ENCODE measurements at regions not wholly inside any gene's neighbourhood (a gene's known extent, or its start where the extent isn't known, plus 50 kb on each side); places are given as distances from the start of the nearest gene placed in this dataset.

- WGBS (ENCODE audit: insufficient coverage) = no CpG with 5 or more reads among the region's 6 CpGs
- Mint-ChIP-seq H3K9me3 (peaks cover 0 to 4% (median 3%) of the 10 kb centered on the region in 3 donors), H3K36me3 (no peaks in the 10 kb centered on the region), H3K4me3 (no peak overlapping the region), H3K27me3 (no peaks in the 10 kb centered on the region), H3K27ac (no peak overlapping the region), H3K4me1 (no peaks in the 10 kb centered on the region)
- POLR2A ChIA-PET = no interaction called here
- no peaks in the 10 kb centered on the region for H3K4me1 ChIP-seq (ENCODE audit: control insufficient read depth in 1 of 2, extremely low read depth in 1 of 2, insufficient read depth in 2 of 2, low read length in 2 of 2)
- no peaks in the 10 kb centered on the region for H3K9me3 ChIP-seq
- ATAC-seq (replicated peaks in 1 of 4) = no peak
- H3K27ac ChIP-seq (ENCODE audit: low read length) = no peak overlapping the region
- no peaks in the 10 kb centered on the region for H3K36me3 ChIP-seq (ENCODE audit: control insufficient read depth in 2 of 2, extremely low read depth in 1 of 2, insufficient read depth in 1 of 2, low read length in 1 of 2)
- H3K27me3 ChIP-seq (replicated peaks in 1 of 2; ENCODE audit: control insufficient read depth in 2 of 2, extremely low read depth in 1 of 2, insufficient read depth in 2 of 2, low read length in 1 of 2) = no peaks in the 10 kb centered on the region
- no peak for DNase-seq
- CTCF ChIA-PET = no interaction called here
- no peak overlapping the region for H3K4me3 ChIP-seq (ENCODE audit: control insufficient read depth in 1 of 2, extremely low read depth in 1 of 2, low read length in 1 of 2)
These were observed 75.1 kb upstream of the PTPRZ1 start for GRCh38 chr7:121797657-121798452.

GRCh38 chr7:121796936-121797656 lies 75.9 kb upstream of the PTPRZ1 start:
- peaks cover 0 to 4% (median 3%) of the 10 kb centered on the region in 3 donors for H3K9me3 Mint-ChIP-seq
- H3K4me3 ChIP-seq (ENCODE audit: control insufficient read depth in 1 of 2, extremely low read depth in 1 of 2, low read length in 1 of 2) = no peak overlapping the region
- H3K4me1 Mint-ChIP-seq = no peaks in the 10 kb centered on the region
- H3K9me3 ChIP-seq = no peaks in the 10 kb centered on the region
- no peak overlapping the region for H3K4me3 Mint-ChIP-seq
- no peaks in the 10 kb centered on the region for H3K36me3 ChIP-seq (ENCODE audit: control insufficient read depth in 2 of 2, extremely low read depth in 1 of 2, insufficient read depth in 1 of 2, low read length in 1 of 2)
- WGBS (ENCODE audit: insufficient coverage) = no CpG with 5 or more reads among the region's 7 CpGs
- no peaks in the 10 kb centered on the region for H3K27me3 ChIP-seq (replicated peaks in 1 of 2; ENCODE audit: control insufficient read depth in 2 of 2, extremely low read depth in 1 of 2, insufficient read depth in 2 of 2, low read length in 1 of 2)
- no peaks in the 10 kb centered on the region for H3K27me3 Mint-ChIP-seq
- no peak overlapping the region for H3K27ac Mint-ChIP-seq
- H3K36me3 Mint-ChIP-seq = no peaks in the 10 kb centered on the region
- ATAC-seq (replicated peaks in 1 of 4) = no peak
- CTCF ChIA-PET = no interaction called here
- POLR2A ChIA-PET = no interaction called here
- no peaks in the 10 kb centered on the region for H3K4me1 ChIP-seq (ENCODE audit: control insufficient read depth in 1 of 2, extremely low read depth in 1 of 2, insufficient read depth in 2 of 2, low read length in 2 of 2)
- DNase-seq = no peak
- no peak overlapping the region for H3K27ac ChIP-seq (ENCODE audit: low read length)

- Histone ChIP-seq H3K27ac (ENCODE audit: low read length) (no peak overlapping the region), H3K4me1 (ENCODE audit: control insufficient read depth in 1 of 2, extremely low read depth in 1 of 2, insufficient read depth in 2 of 2, low read length in 2 of 2) (no peaks in the 10 kb centered on the region), H3K36me3 (ENCODE audit: control insufficient read depth in 2 of 2, extremely low read depth in 1 of 2, insufficient read depth in 1 of 2, low read length in 1 of 2) (no peaks in the 10 kb centered on the region), H3K9me3 (no peaks in the 10 kb centered on the region), H3K27me3 (replicated peaks in 1 of 2; ENCODE audit: control insufficient read depth in 2 of 2, extremely low read depth in 1 of 2, insufficient read depth in 2 of 2, low read length in 1 of 2) (no peaks in the 10 kb centered on the region), H3K4me3 (ENCODE audit: control insufficient read depth in 1 of 2, extremely low read depth in 1 of 2, low read length in 1 of 2) (no peak overlapping the region)
- POLR2A ChIA-PET = no interaction called here
- Mint-ChIP-seq H3K27ac (no peak overlapping the region), H3K4me3 (no peak overlapping the region), H3K36me3 (no peaks in the 10 kb centered on the region), H3K9me3 (peaks cover 0 to 7% (median 4%) of the 10 kb centered on the region in 3 donors), H3K27me3 (no peaks in the 10 kb centered on the region), H3K4me1 (no peaks in the 10 kb centered on the region)
- CTCF ChIA-PET = no interaction called here
- WGBS (ENCODE audit: insufficient coverage) = 93% methylated on average over 4 of the region's 4 CpGs
- DNase-seq = no peak
- no peak for ATAC-seq (replicated peaks in 1 of 4)
These were observed 76.6 kb upstream of the PTPRZ1 start for GRCh38 chr7:121796381-121796780.

GRCh38 chr7:121795736-121796135 lies 77.2 kb upstream of the PTPRZ1 start:
- ChIA-PET POLR2A (no interaction called here), CTCF (no interaction called here)
- H3K4me3 ChIP-seq (ENCODE audit: control insufficient read depth in 1 of 2, extremely low read depth in 1 of 2, low read length in 1 of 2) = no peak overlapping the region
- no peak for DNase-seq
- Mint-ChIP-seq H3K9me3 (peaks cover 0 to 7% (median 4%) of the 10 kb centered on the region in 3 donors), H3K4me1 (no peaks in the 10 kb centered on the region), H3K27me3 (no peaks in the 10 kb centered on the region), H3K27ac (no peak overlapping the region), H3K4me3 (no peak overlapping the region), H3K36me3 (no peaks in the 10 kb centered on the region)
- no peak overlapping the region for H3K27ac ChIP-seq (ENCODE audit: low read length)
- no peaks in the 10 kb centered on the region for H3K36me3 ChIP-seq (ENCODE audit: control insufficient read depth in 2 of 2, extremely low read depth in 1 of 2, insufficient read depth in 1 of 2, low read length in 1 of 2)
- no peak for ATAC-seq (replicated peaks in 1 of 4)
- no peaks in the 10 kb centered on the region for H3K27me3 ChIP-seq (replicated peaks in 1 of 2; ENCODE audit: control insufficient read depth in 2 of 2, extremely low read depth in 1 of 2, insufficient read depth in 2 of 2, low read length in 1 of 2)
- WGBS (ENCODE audit: insufficient coverage) = 100% methylated on average over 1 of the region's 2 CpGs
- H3K9me3 ChIP-seq = no peaks in the 10 kb centered on the region
- no peaks in the 10 kb centered on the region for H3K4me1 ChIP-seq (ENCODE audit: control insufficient read depth in 1 of 2, extremely low read depth in 1 of 2, insufficient read depth in 2 of 2, low read length in 2 of 2)

- no peaks in the 10 kb centered on the region for H3K4me1 Mint-ChIP-seq
- H3K27me3 ChIP-seq (replicated peaks in 1 of 2; ENCODE audit: control insufficient read depth in 2 of 2, extremely low read depth in 1 of 2, insufficient read depth in 2 of 2, low read length in 1 of 2) = no peaks in the 10 kb centered on the region
- ATAC-seq (replicated peaks in 1 of 4) (no peak), DNase-seq (no peak)
- no peak overlapping the region for H3K4me3 ChIP-seq (ENCODE audit: control insufficient read depth in 1 of 2, extremely low read depth in 1 of 2, low read length in 1 of 2)
- ChIA-PET POLR2A (no interaction called here), CTCF (no interaction called here)
- 61% methylated on average over 2 of the region's 5 CpGs for WGBS (ENCODE audit: insufficient coverage)
- no peaks in the 10 kb centered on the region for H3K36me3 ChIP-seq (ENCODE audit: control insufficient read depth in 2 of 2, extremely low read depth in 1 of 2, insufficient read depth in 1 of 2, low read length in 1 of 2)
- no peak overlapping the region for H3K27ac Mint-ChIP-seq
- H3K36me3 Mint-ChIP-seq = no peaks in the 10 kb centered on the region
- no peaks in the 10 kb centered on the region for H3K27me3 Mint-ChIP-seq
- no peak overlapping the region for H3K27ac ChIP-seq (ENCODE audit: low read length)
- no peak overlapping the region for H3K4me3 Mint-ChIP-seq
- no peaks in the 10 kb centered on the region for H3K9me3 ChIP-seq
- no peaks in the 10 kb centered on the region for H3K4me1 ChIP-seq (ENCODE audit: control insufficient read depth in 1 of 2, extremely low read depth in 1 of 2, insufficient read depth in 2 of 2, low read length in 2 of 2)
- peaks cover 4 to 11% (median 7%) of the 10 kb centered on the region in 3 donors for H3K9me3 Mint-ChIP-seq
These were observed 79.2 kb upstream of the PTPRZ1 start for GRCh38 chr7:121793716-121794115.

GRCh38 chr7:121777672-121778071 lies 95.3 kb upstream of the PTPRZ1 start:
- H3K4me3 Mint-ChIP-seq = no peak overlapping the region
- Histone ChIP-seq H3K36me3 (ENCODE audit: control insufficient read depth in 2 of 2, extremely low read depth in 1 of 2, insufficient read depth in 1 of 2, low read length in 1 of 2) (no peaks in the 10 kb centered on the region), H3K4me1 (ENCODE audit: control insufficient read depth in 1 of 2, extremely low read depth in 1 of 2, insufficient read depth in 2 of 2, low read length in 2 of 2) (no peaks in the 10 kb centered on the region), H3K4me3 (ENCODE audit: control insufficient read depth in 1 of 2, extremely low read depth in 1 of 2, low read length in 1 of 2) (no peak overlapping the region), H3K9me3 (no peaks in the 10 kb centered on the region), H3K27me3 (replicated peaks in 1 of 2; ENCODE audit: control insufficient read depth in 2 of 2, extremely low read depth in 1 of 2, insufficient read depth in 2 of 2, low read length in 1 of 2) (no peaks in the 10 kb centered on the region), H3K27ac (ENCODE audit: low read length) (no peak overlapping the region)
- no CpG with 5 or more reads among the region's 3 CpGs for whole genome bisulfite sequencing (ENCODE audit: insufficient coverage)
- ATAC-seq (replicated peaks in 1 of 4) (no peak), DNase-seq (no peak)
- ChIA-PET POLR2A (no interaction called here), CTCF (interaction anchor here in 1 of 2 donors (0.6 kb wide), 1 partner anchor 1138 kb away, joined by 4 read pairs; no protein-coding TSS in a partner anchor)
- H3K27ac Mint-ChIP-seq = no peak overlapping the region
- H3K4me1 Mint-ChIP-seq = no peaks in the 10 kb centered on the region
- H3K9me3 Mint-ChIP-seq = peaks cover 0 to 8% (median 6%) of the 10 kb centered on the region in 3 donors
- no peaks in the 10 kb centered on the region for H3K27me3 Mint-ChIP-seq
- no peaks in the 10 kb centered on the region for H3K36me3 Mint-ChIP-seq

Measured in T-cell (primary cell).